Activated CD8-positive, alpha-beta T cell treated with anti-CD3 and anti-CD28 coated beads for 36 hours (primary cell): ENCODE measurements at regions not wholly inside any gene's neighbourhood (a gene's known extent, or its start where the extent isn't known, plus 50 kb on each side); places are given as distances from the start of the nearest gene placed in this dataset.

Experiments
- ATAC-seq: fragments of 200-7000 bp; cut with Tn5 transposase; one replicate; pipeline ENCODE4 v1.10.0; 2021; ENCODE audit warnings: mild to moderate bottlenecking, moderate library complexity
- CTCF ChIA-PET: fragments of 350-600 bp; sonication (Branson Sonifier 250); formaldehyde crosslinking; loops from one replicate; lab custom pipeline; 2021; ENCODE audit warnings: antibody characterized with exemption; lab: Charles Lee
- POLR2A ChIA-PET: fragments of 350-600 bp; sonication (Branson Sonifier 250); formaldehyde crosslinking; loops from one replicate; lab custom pipeline; 2021; ENCODE audit warnings: antibody characterized with exemption; lab: Charles Lee
- DNase-seq: peaks from one replicate; pipeline ENCODE4 v3.0.0-alpha.2; 2020
- H3K27ac Mint-ChIP-seq: one replicate; pipeline ENCODE4 v1.8.0; 2021; ENCODE audit warnings: mild to moderate bottlenecking, mixed read lengths
- H3K27me3 Mint-ChIP-seq: one replicate; pipeline ENCODE4 v1.8.0; 2021; ENCODE audit warnings: mixed read lengths
- H3K36me3 Mint-ChIP-seq: one replicate; pipeline ENCODE4 v1.8.0; 2021; ENCODE audit warnings: low read depth, mixed read lengths
- H3K4me1 Mint-ChIP-seq: one replicate; pipeline ENCODE4 v1.8.0; 2021; ENCODE audit warnings: low read depth, mixed read lengths
- H3K4me3 Mint-ChIP-seq: one replicate; pipeline ENCODE4 v1.8.0; 2021; ENCODE audit warnings: mild to moderate bottlenecking, moderate library complexity, mixed read lengths
- H3K9me3 Mint-ChIP-seq: one replicate; pipeline ENCODE4 v1.8.0; 2021; ENCODE audit warnings: mixed read lengths
- CTCF ChIP-seq: fragments of 200-600 bp; IDR thresholded peaks from one replicate; pipeline ENCODE4 v1.8.0; 2022; ENCODE audit warnings: antibody characterized with exemption, mild to moderate bottlenecking
- intact Hi-C: fragments of 100-400 bp; cut with micrococcal nuclease; formaldehyde crosslinking; loops from one replicate; pipeline ENCODE4 v1.10.0; 2022

GRCh38 chr16:72236866-72237265 is 64.9 kb upstream of the PMFBP1 start:
- ChIA-PET POLR2A (no interaction called here), CTCF (interaction anchor here (1.7 kb wide), 1 partner anchor 112 kb away, joined by 4 read pairs; no protein-coding TSS in a partner anchor)
- intact Hi-C loops, result no loop called here
- TF ChIP-seq CTCF, result no peak
- Mint-ChIP-seq H3K4me1 (no peaks in the 10 kb centered on the region), H3K36me3 (no peaks in the 10 kb centered on the region), H3K27ac (no peak overlapping the region), H3K4me3 (no peak overlapping the region), H3K27me3 (peaks cover 3% of the 10 kb centered on the region), H3K9me3 (peaks cover 3% of the 10 kb centered on the region)
- DNase-seq, result no peak
- no peak for ATAC-seq

DNA sequence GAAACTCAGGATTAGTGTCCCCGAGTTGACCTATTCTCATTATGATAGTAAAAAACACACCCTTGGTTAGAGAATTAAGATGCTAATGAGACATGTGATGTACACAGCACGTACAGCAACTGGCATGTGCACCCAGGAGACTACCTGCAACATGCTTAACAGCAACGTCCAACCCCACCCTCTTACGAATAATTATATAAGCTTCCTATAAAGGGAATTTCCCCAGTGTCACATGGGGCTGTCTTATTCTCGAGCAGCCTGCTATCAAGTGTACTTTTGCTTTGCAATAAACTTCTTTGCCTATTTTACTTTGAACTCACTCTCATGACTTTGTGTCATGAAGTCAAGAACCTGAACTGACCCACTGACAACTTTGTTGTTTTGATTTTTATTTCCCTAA is 62.4 kb upstream of the PMFBP1 start:
- Mint-ChIP-seq H3K9me3 (peaks cover 3% of the 10 kb centered on the region), H3K27me3 (peaks cover 2% of the 10 kb centered on the region), H3K4me3 (no peak overlapping the region), H3K27ac (no peak overlapping the region), H3K4me1 (no peaks in the 10 kb centered on the region), H3K36me3 (no peaks in the 10 kb centered on the region)
- ATAC-seq (no peak), DNase-seq (no peak)
- POLR2A ChIA-PET, result no interaction called here
- intact Hi-C loops, result no loop called here
- CTCF ChIA-PET, result no interaction called here
- TF ChIP-seq CTCF, result no peak

- H3K36me3 Mint-ChIP-seq, result no peaks in the 10 kb centered on the region
- ChIA-PET CTCF (no interaction called here), POLR2A (no interaction called here)
- no peak overlapping the region for H3K4me3 Mint-ChIP-seq
- intact Hi-C loops, result no loop called here
- ATAC-seq, result no peak
- H3K9me3 Mint-ChIP-seq, result no peaks in the 10 kb centered on the region
- no peak for TF ChIP-seq CTCF
- no peaks in the 10 kb centered on the region for H3K4me1 Mint-ChIP-seq
- H3K27me3 Mint-ChIP-seq, result no peaks in the 10 kb centered on the region
- no peak overlapping the region for H3K27ac Mint-ChIP-seq
- no peak for DNase-seq
Measured at GRCh38 chr16:72228014-72228413, 56.1 kb upstream of the PMFBP1 start.

DNA sequence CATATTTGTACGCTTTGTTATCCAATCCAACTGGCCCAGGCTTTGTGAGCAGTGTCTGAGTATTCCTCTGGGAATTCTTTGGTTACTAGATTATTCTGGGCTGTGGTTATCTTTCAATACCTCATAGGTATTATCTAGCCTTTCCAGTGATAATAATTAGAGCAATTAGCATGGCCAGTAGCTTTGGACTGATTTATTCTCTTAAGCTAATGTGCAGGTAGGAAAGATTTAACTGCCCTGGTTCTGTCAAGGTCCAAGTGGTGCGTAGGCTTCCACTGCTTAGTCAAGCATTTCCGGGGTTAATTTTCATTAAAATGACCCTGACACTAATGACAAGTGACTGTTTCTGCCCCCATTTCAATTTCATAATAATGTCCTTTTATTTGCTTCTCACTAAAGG is 54.2 kb upstream of the PMFBP1 start:
- Mint-ChIP-seq H3K27me3 (no peaks in the 10 kb centered on the region), H3K9me3 (no peaks in the 10 kb centered on the region), H3K36me3 (no peaks in the 10 kb centered on the region), H3K27ac (no peak overlapping the region), H3K4me3 (no peak overlapping the region), H3K4me1 (no peaks in the 10 kb centered on the region)
- intact Hi-C loops, result no loop called here
- TF ChIP-seq CTCF, result no peak
- ChIA-PET CTCF (interaction anchor here (1.4 kb wide), 1 partner anchor 101 kb away, joined by 5 read pairs; no protein-coding TSS in a partner anchor), POLR2A (no interaction called here)
- no peak for DNase-seq
- no peak for ATAC-seq

DNA sequence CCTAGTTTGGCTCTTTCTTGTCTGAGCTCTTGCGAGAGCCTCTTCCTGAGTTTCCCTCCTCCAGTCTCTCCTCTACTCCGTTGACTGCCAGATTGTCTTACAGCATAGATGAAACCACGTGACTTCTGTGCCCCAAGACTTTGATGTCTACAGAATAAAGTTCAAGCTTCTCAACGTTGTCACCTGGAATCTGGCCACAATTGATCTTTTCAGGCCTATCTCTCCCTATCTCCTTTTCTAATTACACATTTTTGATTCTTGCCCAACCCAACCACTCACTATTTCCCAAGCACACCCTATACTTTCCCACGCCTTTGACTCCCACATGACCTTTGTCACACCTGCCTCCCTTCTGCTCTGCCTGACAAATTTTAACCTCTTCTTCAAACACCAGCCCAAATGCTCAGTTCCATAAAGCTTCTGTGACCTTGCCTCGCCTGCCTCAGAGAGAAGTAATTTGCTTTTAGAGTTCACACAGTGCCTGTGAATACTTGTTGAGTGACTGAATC is 52.4 kb upstream of the PMFBP1 start:
- no peak for TF ChIP-seq CTCF
- Mint-ChIP-seq H3K27ac (no peak overlapping the region), H3K27me3 (no peaks in the 10 kb centered on the region), H3K4me1 (no peaks in the 10 kb centered on the region), H3K9me3 (no peaks in the 10 kb centered on the region), H3K4me3 (no peak overlapping the region), H3K36me3 (no peaks in the 10 kb centered on the region)
- CTCF ChIA-PET, result no interaction called here
- ATAC-seq (no peak), DNase-seq (no peak)
- intact Hi-C loops, result no loop called here
- POLR2A ChIA-PET, result interaction anchor here (0.7 kb wide), 1 partner anchor 75 kb away, joined by 3 read pairs; no protein-coding TSS in a partner anchor
